Testis (tissue), 2 donors: ENCODE measurements at regions not wholly inside any gene's neighbourhood (a gene's known extent, or its start where the extent isn't known, plus 50 kb on each side); places are given as distances from the start of the nearest gene placed in this dataset.

ENCODE experiments used
- DNase-seq: peaks from one replicate; pipeline ENCODE4 v3.0.0-alpha.2; 2019
- H3K27ac ChIP-seq, 2 donors: fragments of 200-600 bp; sonication (generic); one replicate each; pipeline ENCODE4 v1.5.1; 2019
- H3K27me3 ChIP-seq: fragments of 200-600 bp; sonication (generic); one replicate; pipeline ENCODE4 v1.5.1; 2019
- H3K36me3 ChIP-seq: fragments of 200-600 bp; sonication (generic); one replicate; pipeline ENCODE4 v1.5.1; 2017; ENCODE audit warnings: low read depth; ENCODE audit errors: missing control alignments
- H3K4me1 ChIP-seq: fragments of 200-600 bp; sonication (generic); one replicate; pipeline ENCODE4 v1.5.1; 2019
- H3K4me3 ChIP-seq, 2 donors: fragments of 200-600 bp; sonication (generic); one replicate each; pipeline ENCODE4 v1.5.1; 2017 to 2019
- H3K9me3 ChIP-seq: fragments of 200-600 bp; sonication (generic); one replicate; pipeline ENCODE4 v1.5.1; 2017
- POLR2A ChIP-seq: fragments of 450-650 bp; IDR thresholded peaks from one replicate; pipeline ENCODE4 v1.6.1; 2017; ENCODE audit warnings: antibody characterized with exemption, mild to moderate bottlenecking, moderate library complexity
- WGBS, 2 donors: methylation state at CpG; one replicate each; pipeline ENCODE4 v1.1.5; 2018; 5-methylcytosine and 5-hydroxymethylcytosine counted together
- intact Hi-C: fragments of 100-400 bp; cut with DNase I; formaldehyde crosslinking; loops from one replicate; pipeline ENCODE4 v1.15.1; 2023; ENCODE audit warnings: low total_unique reads
- TF ChIP-seq, protein P1 (sequence below), 3 experiments: fragments of 450-650 bp in 2 of 3; fragments of 200-600 bp in 1 of 3; sonication (generic) in 1 of 3; IDR thresholded peaks; one replicate each; pipeline ENCODE4 v1.5.1; 2016 to 2019; ENCODE audit warnings: antibody characterized with exemption in 3 of 3, mild to moderate bottlenecking in 2 of 3, moderate library complexity in 1 of 3

DNA sequence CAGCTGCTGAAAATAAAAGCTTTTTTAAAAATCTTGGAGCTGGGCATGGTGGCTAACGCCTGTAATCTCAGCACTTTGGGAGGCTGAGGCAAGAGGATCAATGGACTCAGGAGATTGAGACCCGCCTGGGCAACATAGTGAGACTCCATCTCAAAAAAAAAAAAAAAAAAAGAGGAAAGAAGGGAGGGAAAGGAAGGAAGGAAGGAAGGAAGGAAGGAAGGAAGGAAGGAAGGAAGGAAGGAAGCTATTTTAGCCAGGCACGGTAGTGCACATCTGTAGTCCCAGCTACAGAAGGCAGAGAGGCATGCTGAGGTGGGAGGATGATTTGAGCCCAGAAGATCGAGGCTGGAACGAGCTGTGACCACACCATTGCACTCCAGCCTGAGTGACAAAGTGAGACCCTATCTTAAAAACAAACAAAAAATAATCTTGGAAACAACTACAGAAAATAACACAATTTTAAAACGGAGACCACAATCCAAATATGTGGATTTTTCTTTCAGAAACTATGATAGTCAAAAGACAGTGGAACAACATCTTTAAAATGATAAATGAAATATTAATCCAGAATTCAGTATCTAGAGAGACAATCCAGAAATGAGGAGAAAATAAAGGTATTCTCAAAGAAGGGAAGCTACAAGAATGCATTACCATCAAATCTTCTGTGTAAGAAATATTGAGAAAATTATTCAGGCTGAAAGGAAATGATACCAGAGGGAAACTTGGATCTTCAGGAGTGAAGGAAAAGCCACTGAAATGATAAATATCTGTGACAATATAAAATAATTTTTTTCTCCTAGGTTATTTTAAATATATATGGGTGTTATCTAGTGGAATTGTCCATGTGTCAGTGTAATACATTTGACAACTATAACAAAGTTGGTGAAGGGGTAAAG, 182.0 kb downstream of the GPX5 start:
- Histone ChIP-seq H3K27me3 (no peaks in the 10 kb centered on the region), H3K36me3 (no peaks in the 10 kb centered on the region), H3K27ac (no peak overlapping the region), H3K4me3 (no peak overlapping the region), H3K4me1 (no peaks in the 10 kb centered on the region), H3K9me3 (no peaks in the 10 kb centered on the region)
- intact Hi-C loops: no loop called here
- WGBS, 2 donors: 85 to 86% methylated on average over 6 of the region's 6 CpGs
- no peak for DNase-seq
- TF ChIP-seq, protein P1, sequence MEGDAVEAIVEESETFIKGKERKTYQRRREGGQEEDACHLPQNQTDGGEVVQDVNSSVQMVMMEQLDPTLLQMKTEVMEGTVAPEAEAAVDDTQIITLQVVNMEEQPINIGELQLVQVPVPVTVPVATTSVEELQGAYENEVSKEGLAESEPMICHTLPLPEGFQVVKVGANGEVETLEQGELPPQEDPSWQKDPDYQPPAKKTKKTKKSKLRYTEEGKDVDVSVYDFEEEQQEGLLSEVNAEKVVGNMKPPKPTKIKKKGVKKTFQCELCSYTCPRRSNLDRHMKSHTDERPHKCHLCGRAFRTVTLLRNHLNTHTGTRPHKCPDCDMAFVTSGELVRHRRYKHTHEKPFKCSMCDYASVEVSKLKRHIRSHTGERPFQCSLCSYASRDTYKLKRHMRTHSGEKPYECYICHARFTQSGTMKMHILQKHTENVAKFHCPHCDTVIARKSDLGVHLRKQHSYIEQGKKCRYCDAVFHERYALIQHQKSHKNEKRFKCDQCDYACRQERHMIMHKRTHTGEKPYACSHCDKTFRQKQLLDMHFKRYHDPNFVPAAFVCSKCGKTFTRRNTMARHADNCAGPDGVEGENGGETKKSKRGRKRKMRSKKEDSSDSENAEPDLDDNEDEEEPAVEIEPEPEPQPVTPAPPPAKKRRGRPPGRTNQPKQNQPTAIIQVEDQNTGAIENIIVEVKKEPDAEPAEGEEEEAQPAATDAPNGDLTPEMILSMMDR (IDR thresholded peaks at IDR 0.05): no peak
- no peak for TF ChIP-seq POLR2A

DNA sequence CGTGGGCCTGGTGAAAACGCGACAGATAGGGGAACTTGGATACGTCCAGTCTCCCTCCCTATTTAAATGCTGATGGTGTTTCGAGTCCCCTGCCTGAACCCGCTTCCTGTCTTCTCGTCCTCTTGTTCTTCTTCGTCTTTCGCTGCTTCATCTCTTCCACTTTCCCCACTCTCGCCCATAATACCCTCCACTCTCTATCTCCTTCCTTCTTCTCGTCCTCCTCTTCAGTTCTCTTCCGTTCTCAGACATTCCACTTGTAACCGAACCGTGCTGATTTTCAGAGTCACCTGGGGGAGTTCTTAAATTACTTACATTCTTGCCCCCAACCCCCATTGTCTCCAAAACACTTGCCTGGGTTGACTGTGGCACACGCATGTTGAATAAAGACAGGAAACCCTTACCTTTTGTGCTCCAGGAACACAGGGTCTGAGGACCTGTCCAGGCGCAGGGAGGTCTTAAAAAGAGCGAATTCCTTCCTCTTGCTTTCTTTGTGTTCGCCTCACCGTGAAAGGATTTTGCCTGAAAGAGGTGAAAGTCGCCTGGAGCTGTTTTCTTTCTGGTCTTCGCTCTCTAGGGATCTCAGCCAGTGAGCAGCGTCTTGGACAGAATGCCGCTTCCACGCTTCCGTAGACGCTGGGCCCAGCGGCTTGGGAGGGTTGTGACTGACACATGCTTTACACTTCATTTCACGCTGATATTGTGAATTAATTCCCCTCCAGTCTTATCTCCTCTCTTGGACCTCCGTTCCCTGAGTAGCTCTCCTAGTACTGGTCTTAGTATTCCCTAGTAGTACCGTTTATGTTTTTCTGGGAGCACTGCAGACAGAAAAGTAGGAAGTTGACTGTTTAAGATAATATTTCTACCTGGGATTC, 184.0 kb downstream of the GPX5 start:
- no peak for TF ChIP-seq POLR2A
- TF ChIP-seq, protein P1 (IDR thresholded peaks at IDR 0.05): no peak
- H3K4me1 ChIP-seq: no peaks in the 10 kb centered on the region

DNA sequence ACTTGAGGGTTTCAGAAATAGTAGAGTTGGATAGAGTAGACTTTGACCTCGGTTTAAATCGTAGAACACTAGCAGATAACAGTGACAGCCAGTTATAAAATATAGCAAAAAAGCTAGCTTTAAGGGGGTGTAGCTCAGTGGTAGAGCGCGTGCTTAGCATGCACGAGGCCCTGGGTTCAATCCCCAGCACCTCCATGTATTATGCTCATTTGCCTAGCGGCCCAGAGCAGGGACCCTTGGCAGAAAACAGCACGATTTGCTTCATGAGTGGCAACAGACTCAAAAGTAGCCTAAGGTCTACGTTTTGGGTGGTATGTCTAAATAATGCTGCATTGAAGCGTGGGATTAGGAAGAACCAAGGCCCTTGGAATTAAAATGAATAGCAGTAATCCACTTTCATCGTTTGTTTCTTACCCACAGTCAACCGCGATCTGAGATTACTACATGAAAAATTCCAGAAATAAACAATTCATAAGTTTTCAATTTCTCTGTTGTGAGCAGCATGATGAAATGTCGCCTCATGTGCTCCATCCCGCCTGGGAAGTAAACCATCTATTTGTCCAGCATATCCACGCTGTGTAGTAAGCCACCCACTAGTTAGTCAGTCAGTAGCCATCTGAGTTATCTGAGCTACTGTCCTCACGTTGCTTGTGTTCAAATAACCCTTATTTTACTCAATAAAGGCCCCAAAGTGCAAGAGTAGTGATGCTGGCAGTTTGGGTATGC, 184.9 kb downstream of the GPX5 start:
- WGBS, 2 donors: 30 to 34% methylated on average over 16 of the region's 16 CpGs
- Histone ChIP-seq H3K9me3 (no peaks in the 10 kb centered on the region), H3K4me3 (peak overlapping the region in 1 of 2 donors; percentile 25), H3K4me1 (no peaks in the 10 kb centered on the region), H3K27ac (no peak overlapping the region), H3K27me3 (no peaks in the 10 kb centered on the region), H3K36me3 (no peaks in the 10 kb centered on the region)
- no peak for DNase-seq
- intact Hi-C loops: no loop called here
- TF ChIP-seq POLR2A: no peak
- TF ChIP-seq, protein P1 (IDR thresholded peaks at IDR 0.05): no peak

More for the DNA sequence above, 184.0 kb downstream of the GPX5 start:
- no peak for DNase-seq
- Histone ChIP-seq H3K27me3 (no peaks in the 10 kb centered on the region), H3K27ac (no peak overlapping the region), H3K9me3 (no peaks in the 10 kb centered on the region), H3K4me3 (peak overlapping the region in 1 of 2 donors; percentile 25), H3K36me3 (no peaks in the 10 kb centered on the region)
- WGBS, 2 donors: 2 to 3% methylated on average over 30 of the region's 30 CpGs
- intact Hi-C loops: no loop called here

DNA sequence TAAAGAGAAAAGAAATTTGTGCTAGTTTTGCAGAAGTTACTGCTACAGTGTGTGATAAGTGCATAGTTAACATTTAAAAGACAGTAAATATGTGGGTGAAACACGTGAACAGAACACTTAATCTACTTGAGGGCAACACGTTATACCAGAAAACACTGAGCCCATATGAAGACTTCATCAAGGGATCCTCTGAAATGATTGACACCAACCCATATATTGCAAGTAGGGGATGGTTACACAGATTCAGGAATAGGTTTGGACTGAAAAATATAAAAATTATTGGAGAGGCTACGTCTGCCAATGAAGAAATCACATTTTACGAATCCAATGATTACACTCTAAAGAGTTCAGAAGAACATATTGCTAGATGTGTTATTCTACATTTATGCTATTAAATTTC, 185.6 kb downstream of the GPX5 start:
- no peaks in the 10 kb centered on the region for H3K9me3 ChIP-seq
- no peak for DNase-seq
- H3K4me1 ChIP-seq: no peaks in the 10 kb centered on the region
- no peak overlapping the region for H3K4me3 ChIP-seq
- no peaks in the 10 kb centered on the region for H3K36me3 ChIP-seq
- H3K27me3 ChIP-seq: no peaks in the 10 kb centered on the region
- no peak for TF ChIP-seq POLR2A
- TF ChIP-seq, protein P1 (IDR thresholded peaks at IDR 0.05): no peak
- H3K27ac ChIP-seq: no peak overlapping the region
- 53 to 54% methylated on average over 4 of the region's 4 CpGs for WGBS, 2 donors
- intact Hi-C loops: no loop called here
